Body of pancreas (tissue), 4 donors: ENCODE measurements at regions not wholly inside any gene's neighbourhood (a gene's known extent, or its start where the extent isn't known, plus 50 kb on each side); places are given as distances from the start of the nearest gene placed in this dataset.
"Not testable (repeated sequence)": the region's sequence is repeated elsewhere in the genome, so short reads cannot be mapped to it uniquely, and the experiment has no call there.

ENCODE experiments used
- ATAC-seq: fragments of 150-250 bp; one replicate; pipeline ENCODE4 v1.9.1; 2016
- DNase-seq, 4 donors: peaks; one replicate each; pipeline ENCODE4 v3.0.0-alpha.2; 2019
- H3K27ac ChIP-seq, 4 donors: fragments of 200-600 bp; sonication (generic); 1 replicate in 3 of 4; 2 replicates in 1 of 4; pipeline versions ENCODE4 v1.5.1 to v1.6.1; 2016 to 2019; ENCODE audit warnings: mild to moderate bottlenecking in 1 of 4, mixed read lengths in 1 of 4, moderate library complexity in 1 of 4
- H3K27me3 ChIP-seq, 2 donors: fragments of 200-600 bp; sonication (generic); one replicate each; pipeline ENCODE4 v1.6.0; 2016; ENCODE audit warnings: mild to moderate bottlenecking in 1 of 2
- H3K36me3 ChIP-seq, 2 donors: fragments of 200-600 bp; sonication (generic); replicated peaks in 1 of 2; 2 replicates each; pipeline ENCODE4 v1.5.1; 2016; ENCODE audit warnings: low read depth in 2 of 2; ENCODE audit not compliant: insufficient read depth in 1 of 2
- H3K4me1 ChIP-seq: fragments of 200-600 bp; sonication (generic); one replicate; pipeline ENCODE4 v1.6.0; 2016
- H3K4me3 ChIP-seq, 2 donors: fragments of 200-600 bp; sonication (generic); 1 replicate in 1 of 2; 2 replicates in 1 of 2; pipeline ENCODE4 v1.5.1; 2016 to 2019
- H3K9me3 ChIP-seq, 3 donors: fragments of 200-600 bp; sonication (generic); 1 replicate in 2 of 3; 2 replicates in 1 of 3; pipeline ENCODE4 v1.5.1; 2016
- CTCF ChIP-seq, 7 experiments: fragments of 450-650 bp in 4 of 7; fragments of 200-600 bp in 3 of 7; sonication (generic) in 3 of 7; IDR thresholded peaks; one replicate each; pipeline ENCODE4 v1.5.1; 2016 to 2019; ENCODE audit warnings: antibody characterized with exemption in 7 of 7
- POLR2A ChIP-seq, 3 donors: fragments of 450-650 bp; IDR thresholded peaks; one replicate each; pipeline ENCODE4 v1.6.1; 2016; ENCODE audit warnings: antibody characterized with exemption in 3 of 3, mild to moderate bottlenecking in 2 of 3
- WGBS, 2 donors: methylation state at CpG; one replicate each; pipeline ENCODE4 v1.1.5; 2017; 5-methylcytosine and 5-hydroxymethylcytosine counted together
- intact Hi-C: fragments of 100-400 bp; cut with DNase I; formaldehyde crosslinking; loops from one replicate; pipeline ENCODE4 v1.15.1; 2023

- DNase-seq (no peak), ATAC-seq (no peak)
- 63 to 75% methylated on average over 2 of the region's 2 CpGs for WGBS, 2 donors
- peaks cover 14% of the 10 kb centered on the region for H3K4me1 ChIP-seq
- H3K27me3 ChIP-seq: no peaks in the 10 kb centered on the region
- H3K36me3 ChIP-seq: no peaks in the 10 kb centered on the region
- TF ChIP-seq POLR2A (IDR thresholded peaks at IDR 0.05): no peak
- TF ChIP-seq CTCF (IDR thresholded peaks at IDR 0.05): no peak
- no peak overlapping the region for H3K4me3 ChIP-seq
- no peaks in the 10 kb centered on the region for H3K9me3 ChIP-seq
- no peak overlapping the region for H3K27ac ChIP-seq
- intact Hi-C loops: no loop called here
These were observed 89.4 kb upstream of the COG2 start for GRCh38 chr1:230552880-230553279.

GRCh38 chr1:230550945-230551344, 91.3 kb upstream of the COG2 start:
- H3K27me3 ChIP-seq, H3K36me3 ChIP-seq, ATAC-seq, intact Hi-C loops, H3K9me3 ChIP-seq, DNase-seq, H3K27ac ChIP-seq, H3K4me3 ChIP-seq: not testable (repeated sequence)
- 77 to 85% methylated on average over 3 of the region's 3 CpGs for WGBS, 2 donors
- peaks cover 14% of the 10 kb centered on the region for H3K4me1 ChIP-seq

- ATAC-seq (no peak), DNase-seq (no peak)
- H3K36me3 ChIP-seq: no peaks in the 10 kb centered on the region
- H3K27ac ChIP-seq: no peak overlapping the region
- 65 to 68% methylated on average over 1 of the region's 1 CpG for WGBS, 2 donors
- TF ChIP-seq POLR2A (IDR thresholded peaks at IDR 0.05) (no peak), CTCF (IDR thresholded peaks at IDR 0.05) (no peak)
- H3K4me1 ChIP-seq: peaks cover 14% of the 10 kb centered on the region
- no peak overlapping the region for H3K4me3 ChIP-seq
- intact Hi-C loops: no loop called here
- H3K27me3 ChIP-seq: no peaks in the 10 kb centered on the region
- H3K9me3 ChIP-seq: no peaks in the 10 kb centered on the region
These were observed 91.9 kb upstream of the COG2 start for GRCh38 chr1:230550428-230550827.

- Histone ChIP-seq H3K9me3 (no peaks in the 10 kb centered on the region), H3K4me1 (peaks cover 14% of the 10 kb centered on the region), H3K36me3 (no peaks in the 10 kb centered on the region), H3K27me3 (no peaks in the 10 kb centered on the region), H3K4me3 (no peak overlapping the region), H3K27ac (no peak overlapping the region)
- no peak for TF ChIP-seq CTCF (IDR thresholded peaks at IDR 0.05)
- TF ChIP-seq POLR2A (IDR thresholded peaks at IDR 0.05): no peak
- intact Hi-C loops: no loop called here
- ATAC-seq (no peak), DNase-seq (no peak)
- 35 to 42% methylated on average over 1 of the region's 1 CpG for WGBS, 2 donors
These were observed 92.7 kb upstream of the COG2 start for GRCh38 chr1:230549625-230550024.

GRCh38 chr1:230548997-230549396, 93.3 kb upstream of the COG2 start:
- no peak overlapping the region for H3K4me3 ChIP-seq
- H3K4me1 ChIP-seq: peaks cover 14% of the 10 kb centered on the region
- peak overlapping the region in 3 of 4 donors; percentile 2 to 34 (median 10) for H3K27ac ChIP-seq
- peak in 3 of 4 donors; percentile 46 to 47 (median 46) for DNase-seq
- no peaks in the 10 kb centered on the region for H3K27me3 ChIP-seq
- WGBS, 2 donors: 16 to 30% methylated on average over 5 of the region's 5 CpGs
- no peaks in the 10 kb centered on the region for H3K9me3 ChIP-seq
- peak; percentile 62 for ATAC-seq
- no peaks in the 10 kb centered on the region for H3K36me3 ChIP-seq
- TF ChIP-seq POLR2A (IDR thresholded peaks at IDR 0.05): no peak
- intact Hi-C loops: no loop called here

GRCh38 chr1:230548357-230548756, 93.9 kb upstream of the COG2 start:
- 23 to 53% methylated on average over 2 of the region's 2 CpGs for WGBS, 2 donors
- intact Hi-C loops: no loop called here
- no peak for TF ChIP-seq CTCF (IDR thresholded peaks at IDR 0.05)
- TF ChIP-seq POLR2A (IDR thresholded peaks at IDR 0.05): no peak
- DNase-seq: peak in 3 of 4 donors; percentile 19 to 49 (median 28)
- no peaks in the 10 kb centered on the region for H3K27me3 ChIP-seq
- peaks cover 14% of the 10 kb centered on the region for H3K4me1 ChIP-seq
- no peak overlapping the region for H3K4me3 ChIP-seq
- H3K36me3 ChIP-seq: no peaks in the 10 kb centered on the region
- no peaks in the 10 kb centered on the region for H3K9me3 ChIP-seq
- ATAC-seq: no peak
- H3K27ac ChIP-seq: peak overlapping the region in 2 of 4 donors; percentile 10 to 34
